SK-N-SH (cell line): ENCODE measurements at regions not wholly inside any gene's neighbourhood (a gene's known extent, or its start where the extent isn't known, plus 50 kb on each side); places are given as distances from the start of the nearest gene placed in this dataset.

Source experiments
- CTCF ChIA-PET: fragments of 300-600, 350-600 bp; formaldehyde crosslinking; extraction: SDS; loops from one replicate; lab custom pipeline; 2021; lab: Yijun Ruan, JAX
- POLR2A ChIA-PET: fragments of 350-600 bp; sonication (Branson Sonifier 250); formaldehyde crosslinking; extraction: SDS; loops from one replicate; lab custom pipeline; 2020; ENCODE audit warnings: antibody characterized with exemption, inconsistent platforms; lab: Yijun Ruan, JAX
- DNase-seq: peaks from one replicate; pipeline ENCODE4 v3.0.0; 2012
- H2AFZ ChIP-seq: fragments of 200-600 bp; sonication (generic); 2 replicates; pipeline ENCODE4 v1.8.1; 2016; ENCODE audit warnings: antibody characterized with exemption, mild to moderate bottlenecking, low read depth
- H3F3A ChIP-seq: fragments of 200-600 bp; sonication (generic); replicated peaks from 2 replicates; pipeline ENCODE3; 2016; ENCODE audit warnings: antibody characterized with exemption, mild to moderate bottlenecking; ENCODE audit not compliant: insufficient read depth
- H3K27ac ChIP-seq, 2 experiments: fragments of 200-500 bp in 1 of 2; fragments of 200-600 bp in 1 of 2; sonication (Bioruptor generic) in 1 of 2; sonication (generic), shearing (Covaris generic) in 1 of 2; 2 replicates each; pipeline versions ENCODE4 v1.5.1 to v1.6.1; 2014 to 2016; ENCODE audit warnings: low read depth in 2 of 2, inconsistent platforms in 1 of 2, low read length in 1 of 2, mild to moderate bottlenecking in 1 of 2, mixed read lengths in 1 of 2
- H3K27me3 ChIP-seq: fragments of 200-600 bp; sonication (generic), shearing (Covaris generic); 2 replicates; pipeline ENCODE4 v1.6.1; 2016; ENCODE audit warnings: mixed run types; ENCODE audit not compliant: insufficient read depth
- H3K36me3 ChIP-seq, 2 experiments: fragments of 200-500 bp in 1 of 2; fragments of 200-600 bp in 1 of 2; sonication (Bioruptor generic) in 1 of 2; sonication (generic) in 1 of 2; replicated peaks in 1 of 2; 2 replicates each; pipeline versions ENCODE3 to v1.5.1; 2014 to 2016; ENCODE audit warnings: low read length in 1 of 2, mild to moderate bottlenecking in 1 of 2; ENCODE audit not compliant: insufficient read depth in 2 of 2, control insufficient read depth in 1 of 2
- H3K4me1 ChIP-seq, 2 experiments: fragments of 200-500 bp in 1 of 2; fragments of 200-600 bp in 1 of 2; sonication (Bioruptor generic) in 1 of 2; sonication (generic), shearing (Covaris generic) in 1 of 2; 2 replicates each; pipeline versions ENCODE4 v1.5.1 to v1.6.1; 2014 to 2016; ENCODE audit warnings: low read depth in 1 of 2, low read length in 1 of 2, mixed run types in 1 of 2; ENCODE audit not compliant: insufficient read depth in 2 of 2, control insufficient read depth in 1 of 2
- H3K4me2 ChIP-seq: fragments of 200-600 bp; sonication (generic), shearing (Covaris generic); 2 replicates; pipeline ENCODE4 v1.6.1; 2017; ENCODE audit warnings: mixed run types
- H3K4me3 ChIP-seq, 2 experiments: fragments of 200-500 bp in 1 of 2; fragments of 200-600 bp in 1 of 2; sonication (Bioruptor generic) in 1 of 2; sonication (generic), shearing (Covaris generic) in 1 of 2; 2 replicates each; pipeline versions ENCODE4 v1.5.1 to v1.8.1; 2014 to 2016; ENCODE audit warnings: low read depth in 2 of 2, inconsistent platforms in 1 of 2, low read length in 1 of 2, mild to moderate bottlenecking in 1 of 2, mixed read lengths in 1 of 2, moderate library complexity in 1 of 2
- H3K79me2 ChIP-seq: fragments of 200-600 bp; sonication (generic); 2 replicates; pipeline ENCODE4 v1.8.1; 2017; ENCODE audit warnings: mild to moderate bottlenecking; ENCODE audit not compliant: insufficient read depth
- H3K9ac ChIP-seq: fragments of 200-600 bp; sonication (generic); 2 replicates; pipeline ENCODE4 v1.6.1; 2017; ENCODE audit warnings: mixed run types
- H3K9me2 ChIP-seq: fragments of 200-600 bp; sonication (generic); 2 replicates; pipeline ENCODE4 v1.6.1; 2017; ENCODE audit warnings: mixed run types
- H3K9me3 ChIP-seq: fragments of 200-600 bp; sonication (generic); 2 replicates; pipeline ENCODE4 v1.6.1; 2017; ENCODE audit warnings: mixed run types, mild to moderate bottlenecking, moderate library complexity
- H4K20me1 ChIP-seq: fragments of 200-600 bp; sonication (generic); 2 replicates; pipeline ENCODE4 v1.6.1; 2017; ENCODE audit warnings: mild to moderate bottlenecking, mixed run types; ENCODE audit not compliant: insufficient read depth
- EP300 ChIP-seq, 2 experiments: IDR thresholded peaks; 2 replicates each; pipeline versions ENCODE4 v1.4.0 to v1.6.1; 2012; ENCODE audit warnings: borderline replicate concordance in 1 of 2, low read depth in 1 of 2, low read length in 1 of 2
- FOSL2 ChIP-seq: IDR thresholded peaks from 2 replicates; pipeline ENCODE4 v1.4.0; 2012; ENCODE audit warnings: low read depth, mild to moderate bottlenecking, moderate library complexity, borderline replicate concordance
- FOXJ3 ChIP-seq: sonication (generic); formaldehyde crosslinking; IDR thresholded peaks from 2 replicates; pipeline ENCODE4 v1.5.1; 2020; ENCODE audit warnings: mild to moderate bottlenecking, missing genetic modification reagents
- GABPA ChIP-seq: IDR thresholded peaks from 2 replicates; pipeline ENCODE4 v1.4.0; 2012; ENCODE audit warnings: low read depth, mild to moderate bottlenecking
- IRF3 ChIP-seq: fragments of 150-350 bp; IDR thresholded peaks from 2 replicates; pipeline ENCODE4 v1.6.1; 2016; ENCODE audit warnings: mild to moderate bottlenecking, low read depth, low read length
- MEF2A ChIP-seq: IDR thresholded peaks from 2 replicates; pipeline ENCODE4 v1.4.0; 2012; ENCODE audit warnings: low read depth, borderline replicate concordance
- TAF1 ChIP-seq: IDR thresholded peaks from 2 replicates; pipeline ENCODE4 v1.6.1; 2012; ENCODE audit warnings: low read depth, mild to moderate bottlenecking, low read length, moderate library complexity, borderline replicate concordance
- USF1 ChIP-seq: IDR thresholded peaks from 2 replicates; pipeline ENCODE4 v1.4.0; 2012; ENCODE audit warnings: low read depth, borderline replicate concordance
- USF2 ChIP-seq: fragments of 150-350 bp; IDR thresholded peaks from 2 replicates; pipeline ENCODE4 v1.6.1; 2017; ENCODE audit warnings: antibody characterized with exemption, low read length, low read depth, borderline replicate concordance
- WGBS: methylation state at CpG from one replicate; pipeline ENCODE4 v1.1.6; 2017; ENCODE audit warnings: low lambda C conversion rate; 5-methylcytosine and 5-hydroxymethylcytosine counted together

- no peak overlapping the region for H3K27ac ChIP-seq
- H3K9ac ChIP-seq = no peak overlapping the region
- DNase-seq = no peak
- POLR2A ChIA-PET = no interaction called here
- WGBS = 77% methylated on average over 2 of the region's 2 CpGs
- H3K79me2 ChIP-seq = no peaks in the 10 kb centered on the region
- H2AFZ ChIP-seq = no peak overlapping the region
- TF ChIP-seq MEF2A (no peak), EP300 (IDR thresholded peaks at IDR 0.05; ENCODE audit: borderline replicate concordance in 1 of 2, low read depth in 1 of 2, low read length in 1 of 2) (no peak), FOSL2 (no peak), GABPA (no peak), TAF1 (no peak), USF1 (no peak), IRF3 (no peak), USF2 (no peak)
- H3K27me3 ChIP-seq = no peaks in the 10 kb centered on the region
- H4K20me1 ChIP-seq = no peaks in the 10 kb centered on the region
- H3K36me3 ChIP-seq = no peaks in the 10 kb centered on the region
- no peaks in the 10 kb centered on the region for H3K9me2 ChIP-seq
- no peaks in the 10 kb centered on the region for H3F3A ChIP-seq
- no peak overlapping the region for H3K4me3 ChIP-seq
- H3K4me2 ChIP-seq = no peak overlapping the region
- CTCF ChIA-PET = no interaction called here
- H3K4me1 ChIP-seq = no peaks in the 10 kb centered on the region
- H3K9me3 ChIP-seq = no peaks in the 10 kb centered on the region
Observed at GRCh38 chr15:81080996-81081395, 53.1 kb upstream of the CFAP161 start.

GRCh38 chr15:81083201-81083600 is 50.9 kb upstream of the CFAP161 start:
- H3K4me2 ChIP-seq = no peak overlapping the region

More at GRCh38 chr15:81083201-81083600, 50.9 kb upstream of the CFAP161 start:
- no peaks in the 10 kb centered on the region for H3K9me2 ChIP-seq
- ChIA-PET CTCF (interaction anchor here (0.8 to 1.8 kb wide), 4 partner anchors 23 to 192 kb away, joined by 3 to 8 read pairs (median 4); no protein-coding TSS in a partner anchor), POLR2A (no interaction called here)
- no peaks in the 10 kb centered on the region for H3K4me1 ChIP-seq
- no peak overlapping the region for H3K4me3 ChIP-seq
- no peak overlapping the region for H3K9ac ChIP-seq
- H3F3A ChIP-seq = no peaks in the 10 kb centered on the region
- H3K9me3 ChIP-seq = no peaks in the 10 kb centered on the region
- no peaks in the 10 kb centered on the region for H3K79me2 ChIP-seq
- 80% methylated on average over 3 of the region's 3 CpGs for WGBS
- no peaks in the 10 kb centered on the region for H3K27me3 ChIP-seq
- no peak overlapping the region for H2AFZ ChIP-seq
- TF ChIP-seq FOXJ3 (no peak), EP300 (IDR thresholded peaks at IDR 0.05; ENCODE audit: borderline replicate concordance in 1 of 2, low read depth in 1 of 2, low read length in 1 of 2) (no peak)
- TF ChIP-seq, all 33 proteins: peak for 0
- Histone ChIP-seq H3K36me3 (no peaks in the 10 kb centered on the region), H3K27ac (no peak overlapping the region), H4K20me1 (no peaks in the 10 kb centered on the region)
- no peak for DNase-seq
